HG03432 (cell line): ENCODE measurements at regions not wholly inside any gene's neighbourhood (a gene's known extent, or its start where the extent isn't known, plus 50 kb on each side); places are given as distances from the start of the nearest gene placed in this dataset.

ENCODE experiments used
- ATAC-seq: cut with Tn5 transposase; IDR thresholded peaks from one replicate; pipeline ENCODE4 v1.9.1; 2021; ENCODE audit warnings: mild to moderate bottlenecking, moderate library complexity; ENCODE audit not compliant: unreplicated experiment

DNA sequence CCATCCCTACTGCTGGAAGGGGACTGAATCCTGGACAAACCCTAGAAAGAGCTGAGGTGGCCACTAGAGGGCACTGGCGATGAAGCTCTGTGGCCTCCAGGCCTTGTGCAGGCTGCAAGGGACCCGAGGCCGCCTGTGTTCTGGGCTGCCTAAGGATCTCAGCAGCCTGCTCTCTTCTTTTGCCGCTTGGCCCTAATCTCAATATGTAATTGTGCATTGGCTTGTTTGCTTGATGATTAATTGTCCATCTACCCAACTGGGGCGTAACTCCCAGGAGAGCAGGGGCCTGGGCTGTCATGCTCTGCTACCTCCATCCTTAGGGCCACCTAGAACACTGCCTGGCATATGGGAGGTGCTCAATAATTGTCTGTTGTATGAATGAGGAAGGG, 73.8 kb downstream of the SYNE3 start:
- peak; percentile 83 for ATAC-seq

GRCh38 chr14:95442016-95442632, 74.3 kb downstream of the SYNE3 start:
- ATAC-seq = no peak

DNA sequence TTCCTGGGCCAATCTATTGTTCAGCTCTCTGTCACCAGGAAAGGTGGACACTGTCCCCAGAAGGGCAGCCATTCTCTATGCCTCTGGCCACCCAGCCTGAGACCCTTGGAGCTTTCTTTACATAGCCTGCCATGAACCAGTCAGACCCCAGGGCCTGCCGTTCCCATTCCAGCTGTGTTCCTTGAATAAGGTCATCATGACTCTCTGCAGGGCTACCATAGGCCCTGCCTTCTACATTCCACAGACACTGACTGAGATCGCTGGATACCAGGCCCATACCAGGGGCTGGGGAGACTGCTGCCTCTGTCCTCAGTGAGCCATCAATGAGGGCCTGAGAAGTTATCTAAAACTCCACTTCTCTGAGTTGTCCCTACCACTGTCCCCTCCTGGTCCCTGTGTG, 75.5 kb downstream of the SYNE3 start:
- no peak for ATAC-seq

- no peak for ATAC-seq
Measured at GRCh38 chr14:95440496-95440895, 76.0 kb downstream of the SYNE3 start.

- ATAC-seq = no peak
Measured at GRCh38 chr14:95439881-95440280, 76.6 kb downstream of the SYNE3 start.

DNA sequence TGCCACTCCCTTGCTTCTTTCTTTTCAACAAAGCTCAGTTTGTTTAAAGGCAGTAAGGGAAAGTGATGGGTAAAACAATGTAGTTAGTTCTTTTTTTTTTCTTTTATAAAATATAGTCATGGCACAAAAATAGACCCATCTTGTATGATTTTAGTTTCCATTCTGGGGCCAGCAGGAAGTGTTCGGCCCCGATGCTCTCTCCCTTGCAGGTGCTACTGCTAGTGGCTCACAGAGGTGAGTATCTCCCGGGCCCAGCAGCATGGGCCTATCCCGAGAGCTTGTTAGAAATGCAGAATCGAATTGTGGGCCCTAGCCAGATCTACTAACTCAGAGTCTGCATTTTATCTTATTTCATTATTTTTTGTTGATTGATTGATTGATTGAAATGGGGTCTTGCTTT, 78.7 kb downstream of the SYNE3 start:
- ATAC-seq = no peak

GRCh38 chr14:95436354-95436753, 80.1 kb downstream of the SYNE3 start:
- no peak for ATAC-seq

- no peak for ATAC-seq
Measured at GRCh38 chr14:95434121-95434520, 82.3 kb downstream of the SYNE3 start.

DNA sequence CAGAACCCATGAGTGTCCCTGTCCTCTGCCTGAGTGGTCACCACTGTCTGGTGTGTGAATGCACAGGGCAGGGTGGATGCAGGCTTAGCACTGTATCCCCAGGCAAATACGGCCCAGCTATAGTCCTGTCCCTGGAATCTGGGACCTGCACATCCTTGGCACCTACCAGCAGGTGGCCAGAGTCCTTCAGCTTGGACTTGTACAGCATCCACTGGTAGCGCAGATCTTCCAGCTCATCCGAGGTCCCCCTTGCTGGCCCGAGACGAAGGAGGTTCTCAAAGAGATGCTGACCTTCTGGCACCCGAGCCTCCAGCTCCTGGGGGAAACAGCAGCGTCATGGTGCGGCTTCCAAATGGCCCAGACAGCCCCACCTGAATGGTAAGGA, 83.4 kb downstream of the SYNE3 start:
- no peak for ATAC-seq

DNA sequence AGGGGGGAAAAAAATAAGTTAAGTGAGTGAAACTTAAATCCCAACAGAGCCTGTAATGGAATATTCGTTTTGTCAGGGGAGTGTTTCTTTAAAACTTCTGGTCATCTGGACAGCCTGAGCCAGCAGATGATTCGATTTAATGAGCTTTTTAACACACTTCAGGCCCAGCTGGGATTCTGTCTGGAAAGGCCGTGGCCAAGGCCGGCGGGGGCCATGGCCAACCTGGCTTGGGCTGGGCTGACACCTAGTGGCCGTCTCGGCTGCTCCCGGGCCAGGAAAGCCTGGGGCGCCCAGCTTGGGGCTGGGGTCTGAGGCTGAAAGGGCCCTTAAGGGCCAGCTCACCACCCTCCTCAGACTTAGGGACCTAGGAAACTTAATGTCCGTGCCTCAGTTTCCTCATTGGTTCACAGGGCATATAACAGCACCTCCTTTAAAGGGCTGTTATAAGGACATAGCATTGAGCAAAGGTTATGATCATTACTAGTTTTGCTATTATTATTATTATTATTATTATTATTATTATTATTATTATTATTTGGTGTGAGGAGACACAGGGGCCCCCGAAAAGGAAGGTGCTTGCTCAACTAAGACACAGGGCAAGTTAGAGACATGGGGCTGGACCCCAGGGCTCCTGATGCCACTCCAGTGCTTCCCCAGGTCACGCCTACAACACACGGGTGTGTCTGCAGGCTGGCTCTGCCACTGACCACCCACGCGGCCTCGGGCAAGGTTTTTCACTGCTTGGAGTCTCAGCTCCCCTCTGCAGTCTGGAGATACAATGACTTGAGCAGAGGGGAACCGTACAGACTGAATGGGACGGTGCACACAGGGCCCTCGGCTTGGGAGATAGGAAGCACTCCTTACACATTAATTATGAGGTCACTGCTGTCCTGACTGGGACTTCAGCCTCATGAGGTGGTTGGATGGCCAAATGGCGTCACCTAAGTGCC, 84.0 kb downstream of the SYNE3 start:
- ATAC-seq = no peak

DNA sequence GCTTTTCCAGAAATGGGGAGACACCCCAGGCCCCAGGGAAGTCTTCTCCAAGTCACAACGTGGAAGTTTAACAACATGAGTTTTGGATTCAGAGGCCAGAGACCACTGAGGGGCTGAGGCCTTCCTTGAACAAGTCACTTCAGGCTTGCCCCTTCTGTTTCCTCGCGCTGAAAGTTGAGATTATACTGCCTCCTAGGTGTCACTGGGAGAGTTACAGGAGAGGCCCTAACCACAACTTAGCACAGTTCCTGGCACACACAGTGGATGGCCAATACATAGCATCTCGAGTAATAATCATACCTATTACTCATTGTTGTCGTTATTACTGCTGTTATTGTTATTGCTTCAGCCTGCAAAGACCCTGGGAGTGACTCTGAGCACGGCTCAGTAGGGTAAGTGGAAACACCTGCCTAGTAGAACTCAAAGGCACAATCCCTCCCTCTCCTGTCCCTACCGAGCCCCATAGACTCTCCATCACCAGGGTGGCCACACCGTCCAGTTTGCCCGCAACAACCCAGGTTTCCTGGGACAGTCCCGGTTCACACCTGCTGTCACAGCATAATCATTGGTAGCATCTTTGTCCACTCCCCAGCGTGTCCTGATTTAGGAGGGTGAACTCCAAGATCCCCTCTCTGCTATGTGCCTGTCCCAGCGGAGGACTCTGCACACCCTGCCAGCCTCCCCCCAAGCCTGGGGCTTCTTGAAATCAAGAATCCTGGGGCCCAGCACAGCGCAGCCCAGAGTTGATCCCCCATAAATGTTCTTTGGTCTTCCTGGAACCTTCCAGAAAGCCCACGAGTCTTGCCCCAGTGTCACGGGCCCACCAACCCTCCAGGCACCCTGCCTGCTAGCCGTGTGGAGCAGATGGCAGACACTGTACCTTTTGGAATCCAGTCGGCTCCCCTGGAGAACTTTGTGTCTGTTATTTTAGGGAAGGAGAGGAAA, 85.0 kb downstream of the SYNE3 start:
- no peak for ATAC-seq

DNA sequence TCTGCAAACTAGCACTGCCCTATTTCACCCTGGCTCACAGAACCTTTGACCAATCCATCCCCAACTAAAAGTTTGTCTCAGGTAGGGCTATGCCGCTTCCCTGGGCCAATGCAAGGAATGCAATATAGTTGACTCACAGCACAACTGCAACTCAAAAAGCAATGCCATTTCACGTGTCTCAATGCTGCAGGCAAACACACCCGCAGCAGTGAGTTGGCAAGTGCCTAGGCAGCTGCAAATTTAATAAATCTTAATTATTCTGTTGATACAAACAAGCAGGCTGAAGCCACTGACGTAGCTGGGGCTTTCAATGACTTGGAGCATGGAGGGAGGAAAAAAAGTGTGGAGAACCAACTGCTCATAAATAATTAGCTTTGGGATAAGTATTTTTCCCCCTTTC, 87.9 kb downstream of the SYNE3 start:
- no peak for ATAC-seq

DNA sequence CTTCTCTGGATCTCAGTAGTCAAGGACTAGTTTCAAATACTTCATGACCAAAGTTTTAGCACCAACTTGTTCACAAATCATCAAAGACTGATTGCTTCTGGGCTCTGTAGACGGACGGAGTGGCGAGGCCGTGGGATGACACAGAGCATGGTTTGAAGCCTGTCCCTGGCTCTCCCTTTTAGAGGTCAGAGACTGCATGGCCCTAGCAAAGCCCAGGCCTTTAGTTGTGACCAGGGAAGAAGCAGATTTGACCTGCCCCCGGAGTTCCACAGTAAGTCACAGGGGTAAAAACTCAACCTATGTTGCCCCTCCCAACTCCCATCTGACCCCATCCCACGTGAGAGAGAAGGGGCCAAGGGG, 90.4 kb downstream of the SYNE3 start:
- no peak for ATAC-seq

DNA sequence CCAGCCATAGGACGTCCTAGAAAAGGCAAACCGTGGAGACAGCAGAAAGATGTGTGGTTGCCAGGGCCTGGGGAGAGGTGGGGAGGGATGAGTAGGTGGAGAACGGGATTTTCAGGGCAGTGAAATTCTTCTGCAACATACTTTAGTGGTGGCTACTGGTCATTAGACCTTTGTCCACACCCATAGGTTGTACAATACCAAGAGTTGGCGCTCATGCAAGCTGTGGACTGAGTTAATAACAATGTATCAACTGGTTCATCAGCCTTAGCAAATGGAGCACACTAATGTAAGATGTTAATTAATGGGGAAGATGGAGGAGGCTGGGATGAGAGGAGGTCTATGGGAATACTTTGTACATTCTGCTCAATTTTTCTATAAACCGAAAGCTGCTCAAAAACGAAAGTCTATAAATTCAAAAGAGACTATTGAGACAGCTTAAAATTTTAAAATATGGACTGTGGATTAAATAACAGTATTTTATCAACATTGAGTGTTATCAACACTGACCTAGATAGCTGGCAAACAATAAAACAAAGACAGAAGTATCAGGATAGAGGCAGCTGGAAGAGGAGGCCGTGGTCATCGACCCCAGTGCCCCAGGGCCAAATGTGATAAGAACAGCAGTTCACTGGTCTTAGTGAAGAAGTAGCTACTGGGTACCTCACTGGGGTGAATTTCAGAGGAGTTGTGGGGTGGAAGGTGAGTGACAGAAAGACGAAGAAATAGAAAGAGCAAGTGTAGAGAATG, 90.9 kb downstream of the SYNE3 start:
- no peak for ATAC-seq

DNA sequence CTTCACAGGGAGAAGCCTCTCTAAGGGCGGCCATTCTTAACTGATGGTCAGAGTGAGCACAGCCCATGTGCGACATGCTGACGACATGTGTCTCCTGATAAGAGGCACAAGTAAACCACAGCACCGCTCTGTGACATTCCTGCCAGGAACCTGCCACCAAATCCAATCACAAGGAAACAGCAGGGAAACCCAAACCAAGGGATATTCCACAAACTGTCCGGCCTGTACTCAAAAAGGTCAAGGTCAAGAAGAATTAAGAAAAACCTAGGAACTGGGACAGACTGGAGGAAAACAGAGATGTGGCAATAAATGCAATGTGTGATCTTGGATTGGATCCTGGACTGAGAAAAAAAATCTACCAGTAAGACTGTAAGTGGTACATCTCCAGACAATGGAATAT, 91.9 kb downstream of the SYNE3 start:
- ATAC-seq = no peak

DNA sequence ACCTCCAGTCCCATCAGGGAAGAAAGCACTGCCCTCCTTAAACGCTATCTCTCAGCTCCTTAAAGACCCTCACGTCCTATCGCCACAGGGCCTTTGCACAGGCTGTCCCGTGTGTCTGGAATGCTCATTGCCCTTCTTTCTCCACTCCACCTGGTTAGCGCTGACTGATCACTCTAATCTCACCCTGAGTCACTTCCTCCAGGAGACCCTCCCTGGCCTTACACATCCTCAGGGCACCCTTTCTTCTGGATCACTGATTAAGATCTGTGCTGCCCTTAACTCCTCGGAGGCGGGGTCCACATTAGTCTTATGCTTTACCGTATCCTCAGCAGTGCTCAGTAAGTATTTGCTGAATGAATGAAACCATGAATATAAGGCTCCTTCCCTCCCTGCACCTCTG, 94.7 kb downstream of the SYNE3 start:
- ATAC-seq = no peak

GRCh38 chr14:95420060-95420459, 96.4 kb downstream of the SYNE3 start:
- ATAC-seq = no peak

GRCh38 chr14:95419569-95419968, 96.9 kb downstream of the SYNE3 start:
- ATAC-seq = no peak

DNA sequence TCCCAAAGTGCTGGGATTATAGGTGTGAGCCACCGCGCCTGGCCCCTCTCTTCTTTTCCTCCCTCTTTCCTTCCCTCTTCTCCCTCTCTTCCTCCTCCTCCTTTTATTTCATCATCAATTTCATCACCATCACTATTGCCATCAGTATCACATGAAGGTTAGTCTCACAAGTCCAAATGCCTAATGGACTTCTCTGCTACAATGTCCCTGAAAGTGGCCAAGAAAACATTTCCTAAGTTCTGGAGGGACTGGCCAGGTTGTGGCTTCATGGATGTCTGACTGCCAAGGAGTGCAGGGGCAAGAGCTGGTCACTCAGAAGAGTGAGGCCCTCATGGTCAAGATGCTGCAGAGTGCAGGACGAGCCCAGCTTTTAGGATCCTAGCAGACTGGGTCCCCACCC, 97.6 kb downstream of the SYNE3 start:
- no peak for ATAC-seq

DNA sequence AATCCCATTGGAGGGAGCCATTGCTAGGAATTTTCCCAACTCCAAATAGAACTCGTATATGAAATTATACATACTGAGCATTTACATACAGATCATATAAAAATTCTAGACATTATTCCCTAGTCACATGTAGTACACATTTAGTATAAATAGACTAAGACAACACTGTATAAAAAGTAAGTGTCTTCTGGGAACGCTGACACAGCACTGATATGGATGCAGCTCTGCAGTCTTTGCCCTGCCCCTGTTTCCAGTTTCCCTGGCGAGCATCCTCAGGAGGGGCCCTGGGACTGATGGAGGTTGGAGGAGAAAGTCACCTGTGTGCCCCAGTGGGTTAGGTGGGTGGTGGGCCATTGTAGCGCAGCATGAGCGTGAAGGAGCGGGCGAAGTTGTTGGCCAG, 97.8 kb upstream of the CLMN start:
- ATAC-seq = no peak

- no peak for ATAC-seq
Measured at GRCh38 chr14:95415993-95416392, 96.3 kb upstream of the CLMN start.
